Endodermal cell (in vitro differentiated cells): ENCODE measurements at regions not wholly inside any gene's neighbourhood (a gene's known extent, or its start where the extent isn't known, plus 50 kb on each side); places are given as distances from the start of the nearest gene placed in this dataset.

Experiments used
- DNase-seq: peaks from one replicate; pipeline ENCODE4 v3.0.0-alpha.2; 2017
- H3K27ac ChIP-seq: 2 replicates; pipeline ENCODE4 v1.5.1; 2013; ENCODE audit warnings: mild to moderate bottlenecking, low read depth, low read length, moderate library complexity
- H3K27me3 ChIP-seq: 2 replicates; pipeline ENCODE4 v1.6.1; 2013; ENCODE audit warnings: mild to moderate bottlenecking, low read length, moderate library complexity; ENCODE audit not compliant: insufficient read depth, control insufficient read depth, poor library complexity, severe bottlenecking
- H3K36me3 ChIP-seq: 2 replicates; pipeline ENCODE4 v1.7.0; 2013; ENCODE audit warnings: mild to moderate bottlenecking, low read length, moderate library complexity; ENCODE audit not compliant: control insufficient read depth, insufficient read depth
- H3K4me1 ChIP-seq: one replicate; pipeline ENCODE4 v1.7.0; 2013; ENCODE audit warnings: low read length; ENCODE audit not compliant: control insufficient read depth, insufficient read depth
- H3K4me3 ChIP-seq: 2 replicates; pipeline ENCODE4 v1.5.1; 2013; ENCODE audit warnings: mild to moderate bottlenecking, low read length, moderate library complexity
- H3K9ac ChIP-seq: 2 replicates; pipeline ENCODE4 v1.6.1; 2013; ENCODE audit warnings: mild to moderate bottlenecking, low read length, moderate library complexity; ENCODE audit not compliant: poor library complexity, severe bottlenecking; ENCODE audit errors: extremely low read depth
- H3K9me3 ChIP-seq: 2 replicates; pipeline ENCODE4 v1.6.1; 2013; ENCODE audit warnings: mild to moderate bottlenecking, low read length, moderate library complexity; ENCODE audit not compliant: control insufficient read depth
- H3K27ac Mint-ChIP-seq: 2 replicates; pipeline ENCODE4 v1.8.0; 2020; ENCODE audit warnings: mixed read lengths
- H3K27me3 Mint-ChIP-seq: 2 replicates; pipeline ENCODE4 v1.8.0; 2021; ENCODE audit warnings: mild to moderate bottlenecking, mixed read lengths; ENCODE audit not compliant: insufficient read depth
- H3K36me3 Mint-ChIP-seq: 2 replicates; pipeline ENCODE4 v1.8.0; 2020; ENCODE audit warnings: low read depth, mixed read lengths
- H3K4me1 Mint-ChIP-seq: 2 replicates; pipeline ENCODE4 v1.8.0; 2020; ENCODE audit warnings: mixed read lengths
- H3K4me3 Mint-ChIP-seq: 2 replicates; pipeline ENCODE4 v1.8.0; 2020; ENCODE audit warnings: mild to moderate bottlenecking, moderate library complexity, mixed read lengths
- H3K9me3 Mint-ChIP-seq: 2 replicates; pipeline ENCODE4 v1.8.0; 2020; ENCODE audit warnings: mild to moderate bottlenecking, mixed read lengths
- CTCF ChIP-seq: fragments of 200-600 bp; sonication (generic); conservative IDR thresholded peaks from 2 replicates; pipeline ENCODE4 v1.5.0; 2021; ENCODE audit warnings: antibody characterized with exemption, mild to moderate bottlenecking
- WGBS, 2 experiments: methylation state at CpG; one replicate each; pipeline versions ENCODE4 v1.1.5 to v1.1.7; 2013; ENCODE audit warnings: missing lambda C conversion rate in 2 of 2, mixed read lengths in 1 of 2; ENCODE audit not compliant: insufficient coverage in 1 of 2, insufficient read length in 1 of 2; 5-methylcytosine and 5-hydroxymethylcytosine counted together

DNA sequence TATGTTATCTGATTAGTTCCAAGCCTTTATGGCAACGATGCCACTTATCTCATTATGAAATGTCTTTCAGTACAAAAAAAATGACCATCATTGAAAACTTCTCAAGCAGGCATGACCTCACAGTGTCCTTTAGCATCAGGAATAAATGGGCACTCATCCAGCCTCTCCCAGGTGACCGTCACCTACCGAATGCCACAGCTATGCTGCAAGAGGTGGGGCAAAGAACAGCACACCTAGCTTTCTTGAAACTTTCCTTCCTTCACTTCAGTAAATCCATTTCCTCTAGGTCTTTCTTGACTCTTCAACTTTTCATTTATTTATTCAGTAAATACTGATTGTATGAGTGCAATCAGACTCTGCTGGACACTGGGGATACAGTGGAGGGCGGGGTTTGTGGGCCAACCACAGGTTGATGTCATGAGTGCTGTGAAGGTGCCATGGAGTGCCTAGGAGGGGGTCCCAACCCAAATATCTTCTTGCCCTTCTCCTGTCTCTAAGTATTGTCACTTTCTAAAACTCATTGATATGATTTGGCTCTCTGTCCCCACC is 54.3 kb upstream of the HK2 start:
- Histone ChIP-seq H3K4me1 (peaks cover 18% of the 10 kb centered on the region), H3K9me3 (no peaks in the 10 kb centered on the region), H3K9ac (no peak overlapping the region), H3K27me3 (no peaks in the 10 kb centered on the region), H3K4me3 (no peak overlapping the region), H3K36me3 (no peaks in the 10 kb centered on the region), H3K27ac (no peak overlapping the region)
- H3K4me1 Mint-ChIP-seq, result peaks cover 46% of the 10 kb centered on the region
- DNase-seq, result no peak
- no peak for TF ChIP-seq CTCF
- no peaks in the 10 kb centered on the region for H3K36me3 Mint-ChIP-seq
- peaks cover 12% of the 10 kb centered on the region for H3K27me3 Mint-ChIP-seq
- no peak overlapping the region for H3K4me3 Mint-ChIP-seq
- no peak overlapping the region for H3K27ac Mint-ChIP-seq
- H3K9me3 Mint-ChIP-seq, result peaks cover 2% of the 10 kb centered on the region
- 70 to 80% methylated on average over 1 to 4 of the region's 4 CpGs for WGBS, 2 experiments
